Liver (tissue), 3 donors: ENCODE measurements at regions not wholly inside any gene's neighbourhood (a gene's known extent, or its start where the extent isn't known, plus 50 kb on each side); places are given as distances from the start of the nearest gene placed in this dataset.

Experiments used
- ATF3 ChIP-seq: IDR thresholded peaks from 2 replicates; pipeline ENCODE4 v1.6.1; 2016; ENCODE audit warnings: antibody characterized with exemption
- CTCF ChIP-seq: fragments of 150-350 bp; IDR thresholded peaks from 2 replicates; pipeline ENCODE4 v1.5.1; 2017; ENCODE audit warnings: improper control_type of control experiment, low read depth, low read length; ENCODE audit not compliant: missing input control
- EGR1 ChIP-seq, 2 donors: IDR thresholded peaks; 2 replicates each; pipeline ENCODE4 v1.6.1; 2016 to 2018; ENCODE audit warnings: antibody characterized with exemption in 2 of 2, low read depth in 2 of 2
- FOXA2 ChIP-seq: IDR thresholded peaks from 2 replicates; pipeline ENCODE4 v1.6.1; 2016; ENCODE audit warnings: antibody characterized with exemption
- GABPA ChIP-seq, 2 donors: IDR thresholded peaks in 1 of 2; conservative IDR thresholded peaks in 1 of 2; 2 replicates each; pipeline ENCODE4 v1.6.1; 2016; ENCODE audit warnings: antibody characterized with exemption in 2 of 2, mild to moderate bottlenecking in 1 of 2, moderate library complexity in 1 of 2
- HNF4A ChIP-seq, 2 donors: conservative IDR thresholded peaks; 2 replicates each; pipeline ENCODE4 v1.6.1; 2016; ENCODE audit warnings: antibody characterized with exemption in 2 of 2, mild to moderate bottlenecking in 2 of 2
- JUND ChIP-seq, 2 donors: IDR thresholded peaks; 2 replicates each; pipeline ENCODE4 v1.6.1; 2016; ENCODE audit warnings: antibody characterized with exemption in 2 of 2
- MAX ChIP-seq: IDR thresholded peaks from 2 replicates; pipeline ENCODE4 v1.6.1; 2016; ENCODE audit warnings: antibody characterized with exemption
- RAD21 ChIP-seq, 2 donors: IDR thresholded peaks; 2 replicates each; pipeline ENCODE4 v1.6.1; 2016; ENCODE audit warnings: antibody characterized with exemption in 2 of 2, mild to moderate bottlenecking in 2 of 2
- REST ChIP-seq: IDR thresholded peaks from 2 replicates; pipeline ENCODE4 v1.6.1; 2016; ENCODE audit warnings: antibody characterized with exemption, mild to moderate bottlenecking
- RXRA ChIP-seq, 2 donors: IDR thresholded peaks; 2 replicates each; pipeline ENCODE4 v1.6.1; 2017 to 2018; ENCODE audit warnings: antibody characterized with exemption in 2 of 2, mild to moderate bottlenecking in 1 of 2
- TAF1 ChIP-seq: conservative IDR thresholded peaks from 2 replicates; pipeline ENCODE4 v1.6.1; 2016; ENCODE audit warnings: antibody characterized with exemption, mild to moderate bottlenecking
- YY1 ChIP-seq: IDR thresholded peaks from 2 replicates; pipeline ENCODE4 v1.6.1; 2016; ENCODE audit warnings: antibody characterized with exemption, mild to moderate bottlenecking
- donor health status: healthy.
- donor health status: healthy.

GRCh38 chr3:184656829-184657681, 54.8 kb downstream of the MAGEF1 start:
- TF ChIP-seq RXRA (IDR thresholded peaks at IDR 0.05) (no peak), CTCF (no peak), JUND (IDR thresholded peaks at IDR 0.05) (no peak), GABPA (IDR thresholded peaks at IDR 0.05 in 1 of 2, conservative IDR thresholded peaks at IDR 0.05 in 1 of 2) (no peak), MAX (no peak), FOXA2 (no peak), ATF3 (no peak), YY1 (no peak), TAF1 (no peak), RAD21 (IDR thresholded peaks at IDR 0.05) (no peak), REST (no peak), EGR1 (IDR thresholded peaks at IDR 0.05; ENCODE audit: low read depth in 2 of 2) (no peak), HNF4A (conservative IDR thresholded peaks at IDR 0.05) (no peak)
